Liver (tissue), 8 donors: ENCODE measurements at regions not wholly inside any gene's neighbourhood (a gene's known extent, or its start where the extent isn't known, plus 50 kb on each side); places are given as distances from the start of the nearest gene placed in this dataset.

Source experiments
- DNase-seq: peaks from one replicate; pipeline ENCODE4 v3.0.0-alpha.2; 2017; ENCODE audit warnings: low spot score
- H3K27ac ChIP-seq, 2 donors: one replicate each; pipeline ENCODE4 v1.7.0; 2013; ENCODE audit warnings: inconsistent platforms in 2 of 2, low read length in 2 of 2, control low read depth in 1 of 2, low read depth in 1 of 2, mild to moderate bottlenecking in 1 of 2
- H3K27me3 ChIP-seq, 4 donors: one replicate each; pipeline versions ENCODE4 v1.6.1 to v1.7.0; 2013; ENCODE audit warnings: low read length in 3 of 4, inconsistent platforms in 1 of 4, mild to moderate bottlenecking in 1 of 4, moderate library complexity in 1 of 4; ENCODE audit not compliant: control insufficient read depth in 4 of 4, insufficient read depth in 4 of 4
- H3K36me3 ChIP-seq, 4 donors: one replicate each; pipeline versions ENCODE4 v1.6.1 to v1.7.0; 2013; ENCODE audit warnings: low read length in 3 of 4, mild to moderate bottlenecking in 3 of 4, low read depth in 1 of 4, moderate library complexity in 1 of 4; ENCODE audit not compliant: control insufficient read depth in 4 of 4, insufficient read depth in 3 of 4
- H3K4me1 ChIP-seq, 4 donors: one replicate each; pipeline versions ENCODE4 v1.6.1 to v1.7.0; 2013; ENCODE audit warnings: low read length in 3 of 4, mild to moderate bottlenecking in 3 of 4, moderate library complexity in 1 of 4; ENCODE audit not compliant: control insufficient read depth in 4 of 4, insufficient read depth in 4 of 4
- H3K4me3 ChIP-seq, 3 donors: one replicate each; pipeline versions ENCODE4 v1.6.1 to v1.7.0; 2013; ENCODE audit warnings: low read length in 3 of 3, control low read depth in 1 of 3, low read depth in 1 of 3, mild to moderate bottlenecking in 1 of 3
- H3K9ac ChIP-seq, 2 donors: one replicate each; pipeline ENCODE4 v1.7.0; 2013; ENCODE audit warnings: low read length in 2 of 2, mild to moderate bottlenecking in 2 of 2, moderate library complexity in 2 of 2, control low read depth in 1 of 2, low read depth in 1 of 2
- H3K9me3 ChIP-seq, 4 donors: one replicate each; pipeline versions ENCODE4 v1.6.1 to v1.7.0; 2013; ENCODE audit warnings: low read length in 3 of 4; ENCODE audit not compliant: control insufficient read depth in 4 of 4
- ATF3 ChIP-seq: IDR thresholded peaks from 2 replicates; pipeline ENCODE4 v1.6.1; 2016; ENCODE audit warnings: antibody characterized with exemption
- CTCF ChIP-seq: fragments of 150-350 bp; IDR thresholded peaks from 2 replicates; pipeline ENCODE4 v1.5.1; 2017; ENCODE audit warnings: improper control_type of control experiment, low read depth, low read length; ENCODE audit not compliant: missing input control
- EGR1 ChIP-seq, 2 donors: IDR thresholded peaks; 2 replicates each; pipeline ENCODE4 v1.6.1; 2016 to 2018; ENCODE audit warnings: antibody characterized with exemption in 2 of 2, low read depth in 2 of 2
- FOXA1 ChIP-seq: IDR thresholded peaks from 2 replicates; pipeline ENCODE4 v1.6.1; 2016; ENCODE audit warnings: antibody characterized with exemption
- GABPA ChIP-seq, 2 donors: IDR thresholded peaks in 1 of 2; conservative IDR thresholded peaks in 1 of 2; 2 replicates each; pipeline ENCODE4 v1.6.1; 2016; ENCODE audit warnings: antibody characterized with exemption in 2 of 2, mild to moderate bottlenecking in 1 of 2, moderate library complexity in 1 of 2
- HNF4A ChIP-seq, 2 donors: conservative IDR thresholded peaks; 2 replicates each; pipeline ENCODE4 v1.6.1; 2016; ENCODE audit warnings: antibody characterized with exemption in 2 of 2, mild to moderate bottlenecking in 2 of 2
- HNF4G ChIP-seq: IDR thresholded peaks from 2 replicates; pipeline ENCODE4 v1.6.1; 2016; ENCODE audit warnings: antibody characterized with exemption
- JUND ChIP-seq, 2 donors: IDR thresholded peaks; 2 replicates each; pipeline ENCODE4 v1.6.1; 2016; ENCODE audit warnings: antibody characterized with exemption in 2 of 2
- MAX ChIP-seq: IDR thresholded peaks from 2 replicates; pipeline ENCODE4 v1.6.1; 2016; ENCODE audit warnings: antibody characterized with exemption
- NR2F2 ChIP-seq: IDR thresholded peaks from 2 replicates; pipeline ENCODE4 v1.6.1; 2016; ENCODE audit warnings: antibody characterized with exemption
- RAD21 ChIP-seq, 2 donors: IDR thresholded peaks; 2 replicates each; pipeline ENCODE4 v1.6.1; 2016; ENCODE audit warnings: antibody characterized with exemption in 2 of 2, mild to moderate bottlenecking in 2 of 2
- REST ChIP-seq: IDR thresholded peaks from 2 replicates; pipeline ENCODE4 v1.6.1; 2016; ENCODE audit warnings: antibody characterized with exemption, mild to moderate bottlenecking
- RXRA ChIP-seq, 2 donors: IDR thresholded peaks; 2 replicates each; pipeline ENCODE4 v1.6.1; 2017 to 2018; ENCODE audit warnings: antibody characterized with exemption in 2 of 2, mild to moderate bottlenecking in 1 of 2
- SP1 ChIP-seq: IDR thresholded peaks from 2 replicates; pipeline ENCODE4 v1.6.1; 2018; ENCODE audit warnings: antibody characterized with exemption, mild to moderate bottlenecking
- TAF1 ChIP-seq: conservative IDR thresholded peaks from 2 replicates; pipeline ENCODE4 v1.6.1; 2016; ENCODE audit warnings: antibody characterized with exemption, mild to moderate bottlenecking
- YY1 ChIP-seq: IDR thresholded peaks from 2 replicates; pipeline ENCODE4 v1.6.1; 2016; ENCODE audit warnings: antibody characterized with exemption, mild to moderate bottlenecking
- WGBS: extraction: QIAGEN DNeasy Blood & Tissue Kit; methylation state at CpG from one replicate; pipeline ENCODE4 v1.1.7; 2013; 5-methylcytosine and 5-hydroxymethylcytosine counted together
- donor health status: healthy.
- donor health status: healthy.
- donor health status: healthy.
- donor health status: healthy.
- donor health status: healthy.

- Histone ChIP-seq H3K27ac (no peak overlapping the region), H3K9ac (no peak overlapping the region), H3K36me3 (no peaks in the 10 kb centered on the region), H3K4me3 (no peak overlapping the region), H3K9me3 (no peaks in the 10 kb centered on the region), H3K27me3 (no peaks in the 10 kb centered on the region), H3K4me1 (no peaks in the 10 kb centered on the region)
- WGBS: 90% methylated on average over 5 of the region's 5 CpGs
- TF ChIP-seq TAF1 (no peak), YY1 (no peak), JUND (IDR thresholded peaks at IDR 0.05) (no peak), SP1 (no peak), NR2F2 (no peak), GABPA (IDR thresholded peaks at IDR 0.05 in 1 of 2, conservative IDR thresholded peaks at IDR 0.05 in 1 of 2) (no peak), MAX (no peak), ATF3 (no peak), REST (no peak), RXRA (IDR thresholded peaks at IDR 0.05) (no peak), RAD21 (IDR thresholded peaks at IDR 0.05) (no peak), HNF4G (no peak), HNF4A (conservative IDR thresholded peaks at IDR 0.05) (no peak), FOXA1 (no peak), EGR1 (IDR thresholded peaks at IDR 0.05; ENCODE audit: low read depth in 2 of 2) (no peak), CTCF (no peak)
- DNase-seq: no peak
Observed at GRCh38 chr5:171709930-171710329, 75.7 kb upstream of the SMIM23 start.

- Histone ChIP-seq H3K4me3 (no peak overlapping the region), H3K9me3 (no peaks in the 10 kb centered on the region), H3K36me3 (no peaks in the 10 kb centered on the region), H3K4me1 (no peaks in the 10 kb centered on the region), H3K27me3 (no peaks in the 10 kb centered on the region), H3K27ac (no peak overlapping the region), H3K9ac (no peak overlapping the region)
- WGBS: 91% methylated on average over 5 of the region's 5 CpGs
- TF ChIP-seq HNF4A (conservative IDR thresholded peaks at IDR 0.05) (no peak), CTCF (no peak)
- DNase-seq: peak; percentile 12
Observed at GRCh38 chr5:171710451-171711024, 75.1 kb upstream of the SMIM23 start.
